ENCODE measurements at regions not wholly inside any gene's neighbourhood (a gene's known extent, or its start where the extent isn't known, plus 50 kb on each side); places are given as distances from the start of the nearest gene placed in this dataset.

DNA sequence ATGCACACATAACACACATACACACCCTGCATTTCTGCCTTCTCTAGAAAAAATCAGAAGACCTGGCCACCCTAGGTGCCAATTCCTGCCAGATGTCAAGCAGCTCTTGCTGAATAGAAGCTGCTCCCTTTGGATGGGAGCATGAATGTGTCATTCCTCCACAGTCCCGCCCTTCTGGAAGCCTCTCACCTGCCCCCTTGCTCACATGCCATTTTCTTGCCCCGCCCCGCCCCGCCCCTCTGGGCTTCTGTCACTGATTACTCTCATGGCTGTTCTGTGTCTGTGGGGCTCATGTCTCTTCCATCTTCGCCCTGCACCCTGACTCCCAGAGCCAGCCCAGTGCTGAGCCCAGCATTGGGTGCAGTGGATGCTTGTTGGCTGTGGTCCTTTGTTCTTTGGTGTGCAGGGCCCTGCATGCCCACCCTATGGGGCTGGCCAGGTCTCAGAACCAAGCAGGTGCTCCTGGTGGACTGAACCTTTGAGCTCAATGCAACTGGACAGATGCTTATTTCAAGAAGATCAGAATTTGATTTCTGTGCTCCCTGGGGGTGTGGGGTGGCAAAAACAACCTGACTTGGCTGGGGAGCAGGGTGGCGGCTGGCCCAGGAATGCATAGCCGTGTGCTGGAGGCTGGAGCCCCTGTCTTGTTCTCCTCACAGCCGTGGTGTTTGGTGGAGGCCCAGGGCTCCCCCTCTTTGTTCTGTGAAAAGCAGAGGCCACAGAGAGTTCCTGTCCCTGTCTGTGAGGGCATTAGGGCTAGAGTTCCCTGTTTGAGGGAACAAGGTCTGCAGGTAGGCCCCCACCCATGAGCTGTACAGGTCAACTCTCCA is 140.6 kb upstream of the GLI2 start:
- TF ChIP-seq CTCF (IDR thresholded peaks at IDR 0.05) (no peak), POLR2A (IDR thresholded peaks at IDR 0.05) (no peak)
- Histone ChIP-seq H3K36me3 (no peaks in the 10 kb centered on the region), H3K9me3 (no peaks in the 10 kb centered on the region), H3K27ac (peak overlapping the region in 1 of 4 donors; percentile 81), H3K27me3 (peaks cover 0 to 86% (median 0%) of the 10 kb centered on the region in 4 donors), H3K4me3 (no peak overlapping the region), H3K4me1 (peaks cover 0 to 41% (median 19%) of the 10 kb centered on the region in 3 donors)
- WGBS, 2 donors, result 52 to 56% methylated on average over 5 to 7 of the region's 8 CpGs
- intact Hi-C loops (cut with DNase I), result no loop called here
- no peak for DNase-seq

DNA sequence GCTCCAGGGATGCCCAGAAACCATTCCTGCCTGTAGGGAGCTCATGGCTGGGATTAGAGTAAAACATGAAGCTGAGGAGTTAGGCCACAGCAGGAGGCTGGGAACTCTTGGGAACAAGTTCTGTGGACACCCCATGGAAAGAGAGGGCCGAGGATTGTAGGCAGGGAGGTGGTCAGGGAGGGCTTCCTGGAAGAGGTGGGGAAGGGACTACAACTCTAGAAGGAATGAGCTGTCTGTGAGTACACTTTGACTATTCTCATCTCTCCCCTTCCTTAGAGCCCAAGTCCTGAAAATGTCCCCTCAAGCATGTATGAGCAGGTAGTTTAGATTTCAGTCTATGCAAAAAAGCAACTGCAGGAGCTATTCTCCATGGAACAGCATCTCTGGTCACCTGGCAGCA is 139.9 kb upstream of the GLI2 start:
- Histone ChIP-seq H3K4me1 (peaks cover 0 to 41% (median 19%) of the 10 kb centered on the region in 3 donors), H3K27me3 (peaks cover 0 to 86% (median 0%) of the 10 kb centered on the region in 4 donors), H3K9me3 (no peaks in the 10 kb centered on the region), H3K4me3 (no peak overlapping the region), H3K36me3 (no peaks in the 10 kb centered on the region), H3K27ac (peak overlapping the region in 2 of 4 donors; percentile 54 to 81)
- TF ChIP-seq POLR2A (IDR thresholded peaks at IDR 0.05), result no peak
- TF ChIP-seq CTCF (IDR thresholded peaks at IDR 0.05), result no peak
- no peak for DNase-seq
- intact Hi-C loops (cut with DNase I), result no loop called here
- WGBS, 2 donors, result 80 to 92% methylated on average over 1 of the region's 1 CpG

DNA sequence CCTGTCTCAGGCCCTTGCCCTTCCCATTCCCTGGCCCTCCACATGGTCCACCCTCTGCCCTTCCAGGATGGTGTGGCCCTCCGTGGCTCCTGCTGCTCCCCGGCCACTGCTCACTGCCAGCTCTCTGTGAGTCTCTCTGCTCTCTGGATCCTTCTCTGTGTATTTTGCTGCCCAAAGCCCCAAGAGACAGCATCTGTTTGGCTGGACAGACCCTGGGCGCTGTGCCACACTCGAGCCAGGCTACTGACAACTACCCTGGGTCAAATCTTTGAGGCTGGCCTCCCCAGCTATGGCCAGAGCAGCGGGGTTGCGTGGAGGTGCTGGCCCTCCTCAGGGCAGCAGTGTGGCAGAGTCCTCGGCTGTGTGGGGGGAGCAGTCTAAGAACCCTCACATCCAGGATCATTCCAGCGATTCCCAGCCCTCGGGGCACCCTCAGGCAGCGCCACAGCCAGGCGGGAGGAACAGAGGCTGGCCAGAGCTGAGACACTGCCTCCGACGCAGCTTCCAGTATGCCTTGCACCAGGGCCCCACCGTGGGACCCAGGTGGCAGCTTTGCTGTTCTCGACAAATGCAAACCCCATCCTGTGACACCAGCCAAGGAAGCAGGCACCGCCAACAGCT is 139.4 kb upstream of the GLI2 start:
- no peak overlapping the region for H3K4me3 ChIP-seq
- H3K27ac ChIP-seq, result peak overlapping the region in 3 of 4 donors; percentile 54 to 81 (median 61)
- intact Hi-C loops (cut with DNase I), result no loop called here
- H3K4me1 ChIP-seq, result peaks cover 0 to 41% (median 19%) of the 10 kb centered on the region in 3 donors
- TF ChIP-seq CTCF (IDR thresholded peaks at IDR 0.05) (no peak), POLR2A (IDR thresholded peaks at IDR 0.05) (no peak)
- no peaks in the 10 kb centered on the region for H3K9me3 ChIP-seq
- DNase-seq, result no peak
- peaks cover 0 to 86% (median 0%) of the 10 kb centered on the region in 4 donors for H3K27me3 ChIP-seq
- H3K36me3 ChIP-seq, result no peaks in the 10 kb centered on the region
- WGBS, 2 donors, result 68 to 77% methylated on average over 4 of the region's 16 CpGs

GRCh38 chr2:120596990-120597594 is 138.6 kb upstream of the GLI2 start:
- Histone ChIP-seq H3K9me3 (no peaks in the 10 kb centered on the region), H3K27ac (peak overlapping the region in 3 of 4 donors; percentile 25 to 69 (median 54)), H3K27me3 (peaks cover 0 to 86% (median 0%) of the 10 kb centered on the region in 4 donors), H3K4me1 (peaks cover 0 to 41% (median 19%) of the 10 kb centered on the region in 3 donors), H3K4me3 (no peak overlapping the region), H3K36me3 (no peaks in the 10 kb centered on the region)
- 58 to 73% methylated on average over 4 to 11 of the region's 12 CpGs for WGBS, 2 donors
- TF ChIP-seq POLR2A (IDR thresholded peaks at IDR 0.05), result no peak
- TF ChIP-seq CTCF (IDR thresholded peaks at IDR 0.05), result no peak
- intact Hi-C loops (cut with DNase I), result no loop called here
- DNase-seq, result no peak

All from esophagus squamous epithelium (tissue), 5 donors.